Cardiac septum (tissue), 1 donor: ENCODE measurements at regions not wholly inside any gene's neighbourhood (a gene's known extent, or its start where the extent isn't known, plus 50 kb on each side); places are given as distances from the start of the nearest gene placed in this dataset.

Experiments
- DNase-seq: peaks from one replicate; pipeline ENCODE4 v3.0.0-alpha.2; 2020; ENCODE audit warnings: low spot score
- intact Hi-C: fragments of 100-400 bp; cut with DNase I; formaldehyde crosslinking; loops from one replicate; pipeline ENCODE4 v1.14.0; 2022
- donor health status: DM: no; HTN: no; CAD: no.

DNA sequence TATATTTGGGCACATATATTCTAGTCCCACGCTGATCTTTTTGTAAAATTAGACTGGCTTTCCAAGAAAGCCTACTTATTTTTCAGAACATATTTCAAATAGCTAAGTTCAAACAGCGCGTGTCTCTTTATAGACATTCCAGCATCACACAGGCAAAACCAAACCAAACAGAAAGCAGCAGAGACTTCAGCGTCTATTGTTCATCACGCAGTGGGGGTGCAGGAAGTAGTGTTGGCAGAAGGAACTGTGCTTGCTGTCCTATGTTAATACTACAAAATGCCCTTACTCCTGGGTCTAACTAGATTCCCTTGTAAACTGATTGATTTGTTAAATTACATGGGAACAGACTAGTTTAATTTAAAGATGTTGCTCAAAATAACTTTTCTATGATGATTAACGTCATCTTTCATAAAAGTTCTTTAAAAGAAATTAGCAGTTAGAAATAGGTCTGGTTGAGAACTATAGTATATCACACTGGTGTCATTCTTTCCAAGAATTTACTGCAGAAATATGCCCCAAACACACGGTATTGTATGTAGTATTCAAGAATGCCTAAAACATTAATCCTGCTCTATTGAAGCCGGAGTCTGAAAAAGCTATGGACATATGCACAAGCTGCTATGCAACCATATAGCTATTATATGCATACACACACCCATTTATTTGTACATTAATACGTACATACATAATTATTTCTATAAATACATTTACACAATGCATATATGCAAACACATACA is 436.3 kb downstream of the CBLN2 start:
- no peak for DNase-seq
- intact Hi-C loops: no loop called here

- DNase-seq: no peak
- intact Hi-C loops: no loop called here
These were observed 439.3 kb downstream of the CBLN2 start for GRCh38 chr18:72104851-72105250.

DNA sequence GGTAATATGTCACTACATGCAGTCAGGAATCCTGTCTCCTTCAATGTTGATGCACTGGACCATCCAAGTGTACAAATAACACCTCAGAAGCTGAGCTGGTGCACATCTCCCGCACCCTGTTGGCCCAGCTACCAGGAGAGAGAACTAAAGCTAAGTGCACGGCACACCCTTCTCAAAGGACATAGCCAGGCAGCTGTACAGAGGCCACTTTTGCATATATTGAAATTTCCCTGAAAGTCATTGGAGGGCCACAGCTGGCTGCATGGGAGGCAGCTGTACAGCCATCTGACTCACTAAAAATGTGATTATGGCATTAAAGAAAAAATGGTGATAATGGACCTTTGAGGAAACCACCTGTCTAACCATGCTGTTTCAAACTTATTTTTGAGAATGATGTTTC is 441.7 kb downstream of the CBLN2 start:
- intact Hi-C loops: no loop called here
- no peak for DNase-seq

DNA sequence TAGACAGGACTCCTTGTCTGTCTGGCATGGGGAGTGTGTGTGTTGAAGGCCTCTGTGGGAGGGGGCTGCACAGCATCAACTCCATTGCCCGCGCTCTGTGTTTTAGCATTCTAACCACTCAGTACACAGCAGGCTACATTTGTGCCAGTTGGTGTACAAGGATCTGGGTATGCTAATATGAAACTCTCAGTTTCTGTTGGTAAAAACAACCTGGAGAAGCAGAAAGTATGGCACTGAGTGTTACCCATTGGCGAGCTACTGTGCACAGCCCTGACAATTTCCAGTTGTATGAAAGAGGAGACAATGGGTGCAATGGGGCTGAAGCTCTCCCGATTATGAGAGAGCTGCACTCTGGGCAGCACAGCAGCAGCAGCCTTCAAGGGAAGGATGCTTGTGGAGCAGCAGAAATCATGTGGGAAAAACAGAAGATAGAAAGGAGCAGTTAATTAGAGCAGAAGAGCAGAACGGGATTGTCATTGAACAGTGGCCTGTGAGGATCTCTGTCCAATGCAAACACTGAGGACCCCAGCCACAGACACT is 443.6 kb downstream of the CBLN2 start:
- intact Hi-C loops: no loop called here
- no peak for DNase-seq

GRCh38 chr18:72091369-72091768 is 452.8 kb downstream of the CBLN2 start:
- no peak for DNase-seq
- intact Hi-C loops: no loop called here

GRCh38 chr18:72089432-72089831 is 454.7 kb downstream of the CBLN2 start:
- intact Hi-C loops: no loop called here
- DNase-seq: no peak

DNA sequence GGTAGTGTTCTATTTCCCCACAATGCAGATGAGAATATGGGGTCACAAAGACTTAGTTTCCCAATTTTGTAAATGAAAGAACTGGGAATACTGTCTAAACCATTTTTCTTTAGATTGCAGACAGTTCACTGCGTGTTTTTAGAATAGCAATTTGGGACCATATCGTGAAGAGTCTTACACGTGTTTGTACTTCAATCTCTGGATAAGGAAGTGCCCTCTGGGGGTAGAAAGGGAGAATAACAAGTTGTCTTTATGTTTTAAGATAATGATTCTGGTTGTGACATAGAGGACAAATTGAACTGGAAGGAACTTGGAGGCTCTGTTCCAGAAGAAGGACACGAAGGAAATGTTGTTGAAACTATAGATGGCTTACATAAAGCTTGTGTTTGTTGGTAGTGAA is 457.7 kb downstream of the CBLN2 start:
- intact Hi-C loops: no loop called here
- no peak for DNase-seq

DNA sequence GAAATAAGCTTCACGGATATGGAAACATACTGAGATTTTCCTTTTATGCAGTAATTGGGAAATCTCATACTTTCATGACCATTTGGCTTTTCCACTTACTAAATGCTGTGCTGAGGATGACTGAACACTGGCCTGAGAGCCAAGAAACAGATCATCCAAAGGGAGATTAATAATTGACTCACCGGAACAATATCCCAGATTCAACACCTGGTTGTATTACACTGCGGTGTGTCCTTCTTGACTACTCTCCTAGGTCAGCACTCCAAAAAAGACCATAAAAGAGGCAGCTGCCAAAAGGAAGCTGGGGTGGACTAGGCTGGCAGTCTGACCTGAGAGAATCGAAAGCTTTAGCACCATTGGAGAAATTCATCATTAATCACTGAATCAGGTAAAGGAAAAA is 469.1 kb downstream of the CBLN2 start:
- intact Hi-C loops: no loop called here
- DNase-seq: no peak

- DNase-seq: no peak
- intact Hi-C loops: no loop called here
These were observed 481.1 kb downstream of the CBLN2 start for GRCh38 chr18:72063001-72063400.

DNA sequence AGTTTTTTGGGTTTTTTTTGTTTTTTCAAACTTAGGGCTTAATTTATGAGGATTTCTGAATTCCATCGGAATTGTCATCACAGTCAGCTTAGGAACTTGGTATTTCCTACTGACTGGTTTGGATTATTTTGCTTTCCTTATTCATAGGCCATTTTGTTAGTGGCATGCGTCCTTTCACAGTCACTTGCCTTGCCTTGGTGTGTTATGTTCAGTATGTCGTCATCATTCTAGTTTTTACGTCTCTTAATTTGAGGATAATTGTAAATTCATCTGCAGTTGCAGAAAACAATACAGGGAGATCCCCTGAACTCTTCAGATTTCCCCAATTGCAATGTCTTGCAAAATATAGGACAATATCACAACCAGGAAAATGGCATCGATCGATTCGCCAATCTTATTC is 485.3 kb downstream of the CBLN2 start:
- intact Hi-C loops: no loop called here
- DNase-seq: no peak

- no peak for DNase-seq
- intact Hi-C loops: no loop called here
These were observed 488.0 kb downstream of the CBLN2 start for GRCh38 chr18:72056171-72056570.

- no peak for DNase-seq
- intact Hi-C loops: no loop called here
These were observed 502.7 kb downstream of the CBLN2 start for GRCh38 chr18:72041313-72042032.

- intact Hi-C loops: no loop called here
- no peak for DNase-seq
These were observed 530.7 kb downstream of the CBLN2 start for GRCh38 chr18:72013427-72013850.

DNA sequence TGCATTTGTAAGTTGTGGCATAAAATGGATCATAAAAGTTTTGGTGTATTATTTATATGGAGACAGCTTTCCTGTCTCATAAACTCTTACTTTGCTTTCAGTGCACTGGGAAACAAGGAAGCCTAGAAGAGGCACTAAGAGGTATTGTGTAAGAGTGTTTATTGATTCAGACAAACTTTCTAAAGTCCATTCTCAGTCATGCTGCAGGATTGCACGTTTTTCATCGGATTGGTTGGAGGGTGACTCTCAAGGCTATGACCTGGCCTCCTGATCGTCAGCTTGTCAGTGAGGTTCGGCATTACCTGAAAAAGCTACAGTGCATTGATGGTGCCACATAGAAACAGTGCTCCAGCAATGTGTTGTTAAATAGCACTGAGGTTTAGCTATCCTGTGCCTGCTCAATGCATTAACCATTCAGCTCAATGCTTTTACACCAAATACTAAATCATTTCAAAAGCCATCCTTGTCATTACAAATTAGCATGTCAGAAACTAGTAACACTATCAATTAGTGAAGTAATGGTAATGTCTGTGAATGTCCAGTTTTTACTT is 545.5 kb downstream of the CBLN2 start:
- no peak for DNase-seq
- intact Hi-C loops: no loop called here

DNA sequence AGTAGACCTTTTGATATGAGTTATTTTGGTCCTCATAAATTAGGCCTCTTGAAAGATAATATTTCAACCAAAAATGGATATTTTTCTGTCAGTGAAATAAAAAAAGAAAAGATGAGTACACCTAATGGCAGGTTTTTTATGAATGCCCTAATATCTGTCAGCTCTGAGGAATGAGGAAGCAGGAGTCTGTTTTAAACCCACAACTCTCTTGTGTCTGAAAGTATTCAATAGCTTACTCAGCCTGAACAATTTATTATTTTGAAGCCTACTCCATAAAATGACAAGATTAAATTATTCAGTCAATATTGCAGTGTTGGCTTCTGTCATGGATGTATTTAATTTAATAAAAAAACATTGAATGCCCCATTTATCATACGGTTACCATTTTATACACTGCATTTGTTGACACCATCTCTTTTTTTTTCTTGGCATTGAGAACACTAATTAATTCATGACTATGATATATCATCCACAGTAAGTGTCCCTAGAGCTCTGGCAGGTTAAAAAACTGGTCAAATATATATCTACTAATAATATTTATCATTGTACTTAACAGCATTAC is 548.2 kb downstream of the CBLN2 start:
- no peak for DNase-seq
- intact Hi-C loops: no loop called here

DNA sequence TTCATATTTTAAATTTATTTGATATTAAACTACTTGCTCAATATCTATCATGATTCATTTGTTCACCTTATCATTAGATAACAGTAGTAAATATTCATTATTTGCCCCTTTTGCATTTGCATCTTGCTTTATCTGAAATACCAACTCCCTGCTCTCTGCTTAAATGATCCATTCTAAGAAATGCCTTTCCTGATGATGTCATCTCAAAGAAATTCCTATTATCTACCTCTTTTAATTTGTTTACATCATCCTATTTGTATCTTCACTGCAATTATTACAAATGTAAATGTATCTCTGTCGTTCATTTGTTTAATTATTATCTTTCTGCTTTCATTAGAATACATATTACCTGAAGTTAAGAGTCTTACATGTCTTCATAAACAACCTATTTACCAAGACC is 549.9 kb downstream of the CBLN2 start:
- intact Hi-C loops: no loop called here
- no peak for DNase-seq

GRCh38 chr18:71989616-71990015 is 554.5 kb downstream of the CBLN2 start:
- no peak for DNase-seq
- intact Hi-C loops: no loop called here

DNA sequence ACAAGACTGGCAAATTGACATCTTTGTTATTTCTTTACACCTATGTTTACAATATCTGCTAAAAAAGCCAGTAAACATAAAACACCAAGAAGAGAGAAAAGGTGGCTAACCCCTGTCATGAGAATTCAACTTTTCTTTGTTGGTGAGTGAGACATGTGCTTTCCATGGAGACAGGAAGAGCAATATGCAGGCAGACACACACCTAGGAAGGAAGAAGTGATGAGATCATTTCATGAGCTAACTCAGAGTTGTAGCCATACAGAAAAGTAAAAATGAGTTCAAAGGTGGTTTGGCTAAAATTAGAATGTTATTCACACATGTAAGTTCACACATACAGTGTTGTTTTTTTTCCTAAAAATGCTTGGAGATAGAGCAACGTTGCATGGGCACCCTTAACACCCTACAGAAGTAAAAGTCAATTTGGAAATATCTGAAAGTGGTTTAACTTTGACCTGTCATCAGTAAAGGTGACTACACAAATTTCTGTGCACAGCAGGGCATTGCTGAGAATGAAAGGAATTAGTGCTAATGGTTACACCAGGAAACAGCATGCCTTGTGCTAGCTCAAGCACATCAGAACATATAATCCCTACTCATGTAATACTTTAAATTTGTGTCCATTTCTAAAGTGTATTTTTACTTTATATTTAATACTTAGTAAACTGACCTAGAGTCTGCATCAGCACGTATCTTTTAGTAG is 557.6 kb downstream of the CBLN2 start:
- intact Hi-C loops: no loop called here
- DNase-seq: no peak

GRCh38 chr18:71976744-71977143 is 567.4 kb downstream of the CBLN2 start:
- intact Hi-C loops: no loop called here

GRCh38 chr18:71966791-71967190 is 577.4 kb downstream of the CBLN2 start:
- intact Hi-C loops: no loop called here
- DNase-seq: no peak

More at GRCh38 chr18:71976744-71977143, 567.4 kb downstream of the CBLN2 start:
- DNase-seq: no peak
